Uterus (tissue), 2 donors: ENCODE measurements at regions not wholly inside any gene's neighbourhood (a gene's known extent, or its start where the extent isn't known, plus 50 kb on each side); places are given as distances from the start of the nearest gene placed in this dataset.

Source experiments
- POLR2A ChIP-seq, 2 donors: fragments of 450-650 bp; IDR thresholded peaks; one replicate each; pipeline ENCODE4 v1.6.1; 2016; ENCODE audit warnings: antibody characterized with exemption in 2 of 2, mild to moderate bottlenecking in 1 of 2, moderate library complexity in 1 of 2
- TF ChIP-seq, protein P1 (sequence below), 4 experiments: fragments of 200-600 bp in 2 of 4; fragments of 450-650 bp in 2 of 4; sonication (generic) in 2 of 4; IDR thresholded peaks; one replicate each; pipeline ENCODE4 v1.5.1; 2016 to 2019; ENCODE audit warnings: antibody characterized with exemption in 4 of 4, mild to moderate bottlenecking in 2 of 4, moderate library complexity in 1 of 4

DNA sequence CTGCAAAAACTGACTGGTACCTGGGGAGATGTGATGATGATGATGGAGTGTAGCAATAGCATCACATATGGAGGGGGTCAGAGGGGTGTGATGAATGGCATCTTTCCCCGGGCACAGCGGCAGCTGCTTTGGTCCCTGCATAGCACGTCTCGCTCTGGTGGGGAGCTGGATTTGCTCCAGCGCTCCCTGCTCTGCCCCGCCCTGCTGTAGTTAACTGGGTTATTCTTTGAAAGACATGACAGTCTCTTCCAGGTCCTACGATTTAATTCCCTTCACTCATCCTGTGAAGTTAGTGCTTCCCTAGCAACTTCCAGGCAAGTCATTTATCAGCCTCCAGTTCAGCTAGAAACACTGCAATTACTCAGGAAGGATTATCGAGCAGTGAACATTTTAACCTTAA lies 463.1 kb downstream of the TSN start:
- TF ChIP-seq, protein P1, sequence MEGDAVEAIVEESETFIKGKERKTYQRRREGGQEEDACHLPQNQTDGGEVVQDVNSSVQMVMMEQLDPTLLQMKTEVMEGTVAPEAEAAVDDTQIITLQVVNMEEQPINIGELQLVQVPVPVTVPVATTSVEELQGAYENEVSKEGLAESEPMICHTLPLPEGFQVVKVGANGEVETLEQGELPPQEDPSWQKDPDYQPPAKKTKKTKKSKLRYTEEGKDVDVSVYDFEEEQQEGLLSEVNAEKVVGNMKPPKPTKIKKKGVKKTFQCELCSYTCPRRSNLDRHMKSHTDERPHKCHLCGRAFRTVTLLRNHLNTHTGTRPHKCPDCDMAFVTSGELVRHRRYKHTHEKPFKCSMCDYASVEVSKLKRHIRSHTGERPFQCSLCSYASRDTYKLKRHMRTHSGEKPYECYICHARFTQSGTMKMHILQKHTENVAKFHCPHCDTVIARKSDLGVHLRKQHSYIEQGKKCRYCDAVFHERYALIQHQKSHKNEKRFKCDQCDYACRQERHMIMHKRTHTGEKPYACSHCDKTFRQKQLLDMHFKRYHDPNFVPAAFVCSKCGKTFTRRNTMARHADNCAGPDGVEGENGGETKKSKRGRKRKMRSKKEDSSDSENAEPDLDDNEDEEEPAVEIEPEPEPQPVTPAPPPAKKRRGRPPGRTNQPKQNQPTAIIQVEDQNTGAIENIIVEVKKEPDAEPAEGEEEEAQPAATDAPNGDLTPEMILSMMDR (IDR thresholded peaks at IDR 0.05), result no peak
- no peak for TF ChIP-seq POLR2A (IDR thresholded peaks at IDR 0.05)
